Erythroblast (primary cell): ENCODE measurements at regions not wholly inside any gene's neighbourhood (a gene's known extent, or its start where the extent isn't known, plus 50 kb on each side); places are given as distances from the start of the nearest gene placed in this dataset.

Source experiments
- GATA1 ChIP-seq: IDR thresholded peaks from 2 replicates; pipeline ENCODE4 v1.6.1; 2011; ENCODE audit warnings: low read depth, mild to moderate bottlenecking, control low read depth, low read length, moderate library complexity
- POLR2A ChIP-seq: IDR thresholded peaks from 2 replicates; pipeline ENCODE4 v1.6.1; 2011; ENCODE audit warnings: mild to moderate bottlenecking, low read length

DNA sequence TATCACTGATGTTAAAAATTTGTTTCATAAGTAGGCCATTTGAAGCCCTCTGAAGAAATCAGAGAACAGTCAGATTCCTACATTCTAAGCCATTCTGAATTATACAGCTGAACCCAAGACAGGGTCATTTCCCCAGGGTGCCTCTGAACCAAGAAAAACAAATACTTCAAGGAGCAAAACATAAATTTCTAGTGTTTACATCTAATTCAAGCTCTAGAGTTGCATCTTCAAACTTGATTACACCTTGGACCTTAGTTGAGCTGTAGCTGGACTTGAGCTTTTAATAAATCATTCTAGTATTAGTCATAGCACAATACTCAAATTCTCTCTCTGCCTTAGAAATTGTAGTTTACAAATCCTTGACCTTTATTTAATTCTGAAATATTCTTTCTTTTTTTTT, 87.6 kb upstream of the IL15 start:
- TF ChIP-seq GATA1 (no peak), POLR2A (no peak)
